Stimulated activated CD4-positive, alpha-beta T cell treated with anti-CD3 and anti-CD28 coated beads, Interleukin-1b, Interleukin-23, amount 100 ng/mL, for 1 hour (primary cell): ENCODE measurements at regions not wholly inside any gene's neighbourhood (a gene's known extent, or its start where the extent isn't known, plus 50 kb on each side); places are given as distances from the start of the nearest gene placed in this dataset.
A peak's percentile ranks its signal among the peaks of the same experiment; 100 is the strongest.
"Not testable (repeated sequence)": the region's sequence is repeated elsewhere in the genome, so short reads cannot be mapped to it uniquely, and the experiment has no call there.

Experiments used
- DNase-seq, 2 donors: peaks; one replicate each; pipeline ENCODE4 v3.0.0-alpha.2; 2020; ENCODE audit warnings: low read depth in 2 of 2

DNA sequence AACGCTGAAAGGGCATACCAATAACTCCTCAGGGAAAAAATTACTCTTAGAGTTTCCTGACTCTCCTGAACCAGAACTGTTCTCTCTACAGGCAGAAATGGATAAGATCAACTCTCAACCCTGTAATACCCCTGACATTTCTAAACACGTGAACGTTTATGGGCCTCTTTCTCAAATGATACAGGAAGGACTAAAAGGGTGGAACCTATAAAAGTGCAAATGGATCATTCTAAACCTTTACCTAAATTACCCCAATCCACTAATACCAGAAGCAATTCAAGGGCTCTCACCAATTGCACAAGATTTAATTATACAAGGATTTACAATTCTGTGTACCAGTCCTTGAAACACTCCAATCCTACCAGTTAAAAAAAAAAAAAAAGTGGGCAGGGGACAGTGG, 98.0 kb upstream of the FAM174B start:
- DNase-seq, result no peak

- no peak for DNase-seq
Measured at GRCh38 chr15:92763459-92763858, 107.9 kb upstream of the FAM174B start.

DNA sequence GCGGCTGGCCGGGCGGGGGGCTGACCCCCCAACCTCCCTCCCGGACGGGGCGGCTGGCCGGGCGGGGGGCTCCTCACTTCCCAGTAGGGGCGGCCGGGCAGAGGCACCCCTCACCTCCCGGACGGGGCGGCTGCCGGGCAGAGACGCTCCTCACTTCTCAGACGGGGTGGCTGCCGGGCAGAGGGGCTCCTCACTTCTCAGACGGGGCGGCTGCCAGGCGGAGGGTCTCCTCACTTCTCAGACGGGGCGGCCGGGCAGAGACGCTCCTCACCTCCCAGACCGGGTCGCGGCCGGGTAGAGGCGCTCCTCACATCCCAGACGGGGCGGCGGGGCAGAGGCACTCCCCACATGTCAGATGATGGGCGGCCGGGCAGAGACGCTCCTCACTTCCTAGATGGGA, 112.6 kb upstream of the FAM174B start:
- DNase-seq, result not testable (repeated sequence)

DNA sequence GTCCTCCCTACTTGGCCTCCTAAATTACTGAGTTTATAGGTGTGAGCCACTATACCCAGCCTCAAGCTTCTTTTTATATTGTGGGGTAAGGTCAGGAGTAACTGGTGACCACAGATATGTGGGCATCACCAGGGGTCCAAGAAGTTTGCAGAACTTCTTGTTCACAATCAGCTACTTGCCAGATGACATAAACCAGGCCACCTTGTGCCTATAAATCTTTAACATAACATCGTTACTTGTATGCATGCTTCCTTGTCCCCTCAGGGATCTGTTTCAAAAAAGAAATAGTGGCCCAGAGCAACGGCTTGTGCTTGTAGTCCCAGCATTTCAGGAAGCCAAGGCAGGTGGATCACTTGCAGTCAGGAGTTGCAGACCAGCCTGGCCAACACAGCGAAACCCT, 115.1 kb upstream of the FAM174B start:
- DNase-seq, result no peak

DNA sequence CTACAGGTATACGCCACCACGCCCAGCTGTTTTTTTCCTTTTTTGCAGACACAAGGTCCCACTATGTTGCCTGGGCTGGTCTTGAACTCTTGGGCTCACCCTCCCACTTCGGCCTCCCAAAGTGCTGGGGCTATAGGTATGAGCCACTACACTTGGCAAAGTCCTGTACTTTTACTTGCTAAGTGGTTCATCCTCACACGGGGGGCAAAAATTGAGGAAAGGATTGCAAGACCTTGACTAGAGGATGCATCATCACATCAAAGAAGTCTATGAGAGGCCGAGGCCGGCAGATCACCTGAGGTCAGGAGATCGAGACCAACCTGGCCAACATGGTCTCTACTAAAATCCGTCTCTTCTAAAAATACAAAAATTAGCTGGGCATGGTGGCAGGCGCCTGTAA, 116.5 kb upstream of the FAM174B start:
- no peak for DNase-seq

- no peak for DNase-seq
Measured at GRCh38 chr15:92772626-92773244, 117.2 kb upstream of the FAM174B start.

DNA sequence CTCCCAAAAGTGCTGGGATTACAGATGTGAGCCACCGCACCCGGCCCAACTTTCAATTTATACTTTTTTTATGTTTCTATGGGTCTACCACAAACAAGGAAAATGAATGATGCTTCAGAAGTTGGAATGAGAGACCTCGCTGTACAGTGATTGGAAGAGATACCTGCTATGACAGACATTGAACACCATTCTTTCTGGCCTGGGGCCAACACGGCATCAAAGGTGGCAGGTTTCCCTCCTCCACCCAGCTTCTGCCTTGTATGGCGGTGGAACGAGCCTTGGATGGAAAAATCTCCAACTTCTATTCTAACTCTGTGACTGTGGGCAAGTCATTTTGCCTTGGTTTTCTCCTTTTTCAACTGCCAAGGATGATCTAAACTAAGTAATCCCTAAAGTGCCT, 117.8 kb upstream of the FAM174B start:
- no peak for DNase-seq

- DNase-seq, result no peak
Measured at GRCh38 chr15:92779874-92780273, 120.2 kb upstream of the CHD2 start.

DNA sequence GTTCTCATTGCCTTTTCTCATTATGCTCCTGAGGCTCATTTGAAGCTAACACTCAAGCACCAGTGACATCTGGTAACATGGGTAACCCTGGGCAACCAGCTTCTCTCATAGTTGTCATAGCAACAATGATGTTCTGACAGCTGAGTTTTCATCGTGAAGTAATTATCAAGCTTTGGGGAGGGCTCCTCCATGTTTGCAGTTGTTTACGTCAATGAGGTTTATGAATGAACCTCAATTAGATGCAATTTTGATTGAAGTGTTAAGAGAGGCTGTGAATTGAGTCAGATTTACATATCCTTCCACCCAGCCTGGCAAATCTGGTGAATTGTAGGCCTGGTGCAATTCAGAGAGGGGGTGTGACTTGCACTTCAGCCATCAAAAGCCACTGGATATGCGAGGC, 119.3 kb upstream of the CHD2 start:
- no peak for DNase-seq

DNA sequence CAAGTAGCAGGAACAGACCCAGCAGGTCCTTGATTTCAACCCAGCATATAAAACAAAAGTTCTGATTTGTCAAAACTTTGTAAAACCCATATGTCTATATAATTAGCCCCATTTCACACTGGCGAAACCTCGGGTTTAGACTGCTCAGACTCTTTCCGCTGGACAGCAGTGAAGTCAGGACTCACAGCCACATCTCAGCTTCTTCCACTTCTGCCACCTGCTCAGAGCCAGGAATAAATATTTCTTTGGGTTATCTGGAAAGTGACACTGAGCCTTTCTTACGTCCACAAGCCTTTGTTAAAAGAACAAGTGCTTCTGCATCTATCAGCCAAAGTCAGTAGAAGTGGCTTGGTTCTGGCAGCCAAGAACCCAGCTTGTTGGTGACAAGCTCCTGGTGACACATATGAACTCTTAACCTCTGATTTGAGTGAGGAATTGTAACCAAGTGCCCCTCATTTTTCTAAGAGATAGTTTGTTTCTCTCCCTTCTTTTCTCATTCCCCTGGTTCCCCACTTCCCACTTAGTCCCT, 118.1 kb upstream of the CHD2 start:
- DNase-seq, result no peak

- no peak for DNase-seq
Measured at GRCh38 chr15:92787116-92787515, 113.0 kb upstream of the CHD2 start.

DNA sequence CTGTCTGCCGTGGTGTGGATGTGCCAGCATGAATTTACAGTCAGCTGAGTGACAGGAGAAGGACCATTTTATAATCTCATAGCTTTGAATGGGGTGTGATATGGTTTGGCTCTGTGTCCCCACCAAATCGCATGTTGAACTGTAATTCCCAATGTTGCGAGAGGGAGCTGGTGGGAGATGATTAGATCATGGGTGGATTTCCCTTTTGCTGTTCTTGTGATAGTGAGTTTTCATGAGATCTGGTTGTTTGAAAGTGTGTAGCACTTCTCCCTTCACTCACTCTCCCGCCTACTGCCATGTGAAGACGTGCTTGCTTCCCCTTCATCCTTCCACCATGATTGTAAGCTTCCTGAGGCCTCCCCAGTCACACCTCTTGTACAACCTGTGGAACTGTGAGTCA, 111.9 kb upstream of the CHD2 start:
- no peak for DNase-seq

DNA sequence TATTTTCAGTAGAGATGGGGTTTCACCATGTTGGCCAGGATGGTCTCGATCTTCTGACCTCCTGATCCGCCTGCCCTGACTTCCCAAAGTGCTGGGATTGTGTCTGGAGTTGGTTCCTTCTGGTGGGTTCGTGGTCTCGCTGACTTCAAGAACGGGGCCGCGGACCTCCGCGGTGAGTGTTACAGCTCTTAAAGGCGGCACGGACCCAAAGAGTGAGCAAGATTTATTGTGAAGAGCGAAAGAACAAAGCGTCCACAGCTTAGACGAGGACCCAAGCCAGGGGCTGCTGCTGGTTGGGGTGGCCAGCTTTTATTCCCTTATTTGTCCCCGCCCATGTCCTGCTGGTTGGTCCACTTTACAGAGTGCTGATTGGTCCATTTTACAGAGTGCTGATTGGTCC, 111.3 kb upstream of the CHD2 start:
- not testable (repeated sequence) for DNase-seq

GRCh38 chr15:92796161-92796611, 103.9 kb upstream of the CHD2 start:
- DNase-seq, result no peak

DNA sequence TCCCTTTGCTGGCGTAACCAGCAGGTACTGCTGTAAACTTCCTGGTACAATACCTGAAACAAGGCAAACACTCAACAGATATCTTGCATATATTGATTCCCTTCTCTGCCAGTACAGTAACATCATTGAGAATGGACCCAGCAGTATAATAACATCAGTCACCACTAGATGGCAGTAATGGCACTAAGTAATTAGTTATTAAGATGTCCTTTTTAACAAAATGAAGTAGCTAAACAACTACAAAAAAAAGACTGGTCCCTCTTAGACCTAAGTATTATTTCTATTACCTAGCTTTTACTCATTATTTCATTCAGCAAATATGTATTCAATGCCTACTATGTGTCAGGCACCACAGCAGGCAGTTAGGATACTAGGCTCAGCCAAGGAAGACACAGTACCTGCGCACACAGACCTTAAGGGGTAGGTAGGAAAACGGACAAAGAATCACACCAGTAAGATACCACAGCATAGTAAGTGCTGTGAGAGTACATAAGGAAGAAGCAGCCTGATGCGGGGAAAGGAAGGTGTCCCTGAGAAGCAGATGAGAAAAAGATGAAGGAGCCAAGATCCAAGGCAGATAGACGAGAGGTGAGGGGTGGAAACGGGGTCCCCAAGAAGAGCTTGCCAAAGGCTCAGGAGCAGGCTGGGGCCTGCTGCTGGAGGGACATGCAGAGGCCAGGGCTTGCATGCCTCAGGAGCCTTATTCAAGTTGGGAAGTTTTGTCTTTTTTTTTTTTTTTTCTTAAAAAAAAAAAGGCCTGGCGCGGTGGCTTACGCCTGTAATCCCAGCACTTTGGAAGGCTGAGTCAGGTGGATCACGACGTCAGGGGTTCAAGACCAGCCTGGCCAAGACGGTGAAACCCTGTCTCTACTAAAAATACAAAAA, 102.7 kb upstream of the CHD2 start:
- no peak for DNase-seq

- no peak for DNase-seq
Measured at GRCh38 chr15:92800013-92800412, 100.1 kb upstream of the CHD2 start.

DNA sequence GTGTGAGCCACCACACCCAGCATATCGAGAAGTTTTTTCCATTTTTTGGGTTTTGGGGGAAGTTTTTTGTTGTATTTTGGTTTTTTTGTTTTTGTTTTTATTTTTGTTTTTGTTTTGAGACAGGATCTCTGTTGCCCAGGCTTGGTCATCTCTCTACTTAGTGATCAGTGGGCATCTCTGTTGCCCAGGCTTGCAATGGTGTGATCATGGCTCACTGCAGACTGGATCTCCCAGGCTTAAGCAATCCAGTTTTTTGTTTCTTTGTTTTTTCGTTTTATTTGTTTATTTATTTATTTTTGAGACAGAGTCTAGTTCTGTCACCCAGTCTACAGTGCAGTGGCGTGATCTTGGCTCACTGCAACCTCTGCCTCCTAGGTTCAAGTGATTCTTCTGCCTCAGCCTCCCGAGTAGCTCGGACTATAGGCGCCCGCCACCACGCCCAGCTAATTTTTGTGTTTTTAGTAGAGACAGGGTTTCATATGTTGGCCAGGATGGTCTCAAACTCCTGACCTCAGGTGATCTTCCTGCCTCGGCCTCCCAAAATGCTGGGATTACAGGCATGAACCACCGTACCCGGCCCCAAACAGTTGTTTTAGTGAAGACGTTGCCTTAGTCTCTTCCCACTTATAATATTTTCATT, 99.6 kb upstream of the CHD2 start:
- DNase-seq, result not testable (repeated sequence)

- not testable (repeated sequence) for DNase-seq
Measured at GRCh38 chr15:92801056-92801773, 98.9 kb upstream of the CHD2 start.

GRCh38 chr15:92801774-92802464, 98.2 kb upstream of the CHD2 start:
- DNase-seq, result no peak

GRCh38 chr15:92803536-92803851, 96.6 kb upstream of the CHD2 start:
- no peak for DNase-seq

GRCh38 chr15:92803852-92804609, 96.1 kb upstream of the CHD2 start:
- peak in 1 of 2 donors; percentile 59 for DNase-seq
